SU-DHL-6 (cell line): ENCODE measurements at regions not wholly inside any gene's neighbourhood (a gene's known extent, or its start where the extent isn't known, plus 50 kb on each side); places are given as distances from the start of the nearest gene placed in this dataset.

ENCODE experiments used
- H2AFZ ChIP-seq: fragments of 200-600 bp; sonication (generic); 2 replicates; pipeline ENCODE4 v1.6.1; 2014; ENCODE audit warnings: low read depth, mild to moderate bottlenecking, moderate library complexity, mixed read lengths, antibody characterized with exemption, low read length; ENCODE audit not compliant: severe bottlenecking
- H3F3A ChIP-seq: fragments of 200-600 bp; shearing (Covaris generic); 2 replicates; pipeline ENCODE4 v1.6.0; 2016; ENCODE audit warnings: antibody characterized with exemption, mild to moderate bottlenecking; ENCODE audit not compliant: insufficient read depth
- H3K27ac ChIP-seq: fragments of 200-600 bp; sonication (generic); 2 replicates; pipeline ENCODE4 v1.5.1; 2016; ENCODE audit warnings: low read depth, mild to moderate bottlenecking, low read length, moderate library complexity, mixed read lengths
- H3K27me3 ChIP-seq: fragments of 200-600 bp; sonication (generic), shearing (Covaris generic); 2 replicates; pipeline ENCODE4 v1.6.0; 2014; ENCODE audit warnings: mild to moderate bottlenecking, low read length
- H3K36me3 ChIP-seq: fragments of 200-600 bp; sonication (generic); 2 replicates; pipeline ENCODE4 v1.6.1; 2014; ENCODE audit warnings: mild to moderate bottlenecking, low read length, mixed read lengths
- H3K4me2 ChIP-seq: fragments of 300-600, 200-600 bp; shearing (Covaris generic), sonication (generic); 2 replicates; pipeline ENCODE4 v1.6.0; 2014; ENCODE audit warnings: low read length, low read depth, mild to moderate bottlenecking; ENCODE audit not compliant: poor library complexity, severe bottlenecking
- H3K4me3 ChIP-seq: fragments of 200-600 bp; sonication (generic); 2 replicates; pipeline ENCODE4 v1.5.1; 2014; ENCODE audit warnings: antibody characterized with exemption, low read length, mild to moderate bottlenecking, mixed read lengths; ENCODE audit not compliant: insufficient read depth, poor library complexity, severe bottlenecking
- H3K79me2 ChIP-seq: fragments of 200-600 bp; sonication (generic); 2 replicates; pipeline ENCODE4 v1.6.1; 2014; ENCODE audit warnings: mild to moderate bottlenecking, low read length, moderate library complexity; ENCODE audit not compliant: insufficient read depth
- H3K9ac ChIP-seq: fragments of 200-600 bp; sonication (generic); 2 replicates; pipeline ENCODE4 v1.7.0; 2014; ENCODE audit warnings: mild to moderate bottlenecking, low read length
- H3K9me2 ChIP-seq: fragments of 200-600 bp; sonication (generic); replicated peaks from 2 replicates; pipeline ENCODE4 v1.6.1; 2014; ENCODE audit warnings: low read length; ENCODE audit not compliant: insufficient read depth
- H3K9me3 ChIP-seq: fragments of 200-600 bp; sonication (generic); 2 replicates; pipeline ENCODE4 v1.6.1; 2014; ENCODE audit warnings: low read length, mixed read lengths; ENCODE audit not compliant: insufficient read depth
- H4K20me1 ChIP-seq: fragments of 200-600 bp; sonication (generic); 2 replicates; pipeline ENCODE4 v1.6.1; 2014; ENCODE audit warnings: low read depth, mild to moderate bottlenecking, antibody characterized with exemption, low read length, moderate library complexity, mixed read lengths
- CTCF ChIP-seq: fragments of 200-600 bp; sonication (generic); IDR thresholded peaks from one replicate; pipeline ENCODE4 v1.5.1; 2017; ENCODE audit warnings: antibody characterized with exemption, mild to moderate bottlenecking, low read length, moderate library complexity; ENCODE audit not compliant: insufficient read depth, poor library complexity, severe bottlenecking
- EZH2phosphoT487 ChIP-seq: fragments of 200-600 bp; sonication (generic), shearing (Covaris generic); conservative IDR thresholded peaks from 2 replicates; pipeline ENCODE4 v1.6.1; 2018; ENCODE audit warnings: mild to moderate bottlenecking, antibody characterized with exemption, low read length, moderate library complexity, mixed read lengths

GRCh38 chr16:14371778-14372431 lies 258.2 kb downstream of the PARN start:
- Histone ChIP-seq H3K9me2 (no peaks in the 10 kb centered on the region), H3K9ac (no peak overlapping the region), H3F3A (no peaks in the 10 kb centered on the region), H3K36me3 (no peaks in the 10 kb centered on the region), H3K9me3 (no peaks in the 10 kb centered on the region), H3K27me3 (no peaks in the 10 kb centered on the region), H3K27ac (no peak overlapping the region), H3K4me3 (no peak overlapping the region), H3K4me2 (no peak overlapping the region), H4K20me1 (no peaks in the 10 kb centered on the region), H2AFZ (no peak overlapping the region), H3K79me2 (no peaks in the 10 kb centered on the region)
- TF ChIP-seq EZH2phosphoT487, result no peak
- no peak for TF ChIP-seq CTCF

- Histone ChIP-seq H3K27me3 (no peaks in the 10 kb centered on the region), H3K9ac (no peak overlapping the region), H3F3A (no peaks in the 10 kb centered on the region), H2AFZ (no peak overlapping the region), H3K4me3 (no peak overlapping the region), H4K20me1 (no peaks in the 10 kb centered on the region), H3K4me2 (no peak overlapping the region), H3K79me2 (no peaks in the 10 kb centered on the region), H3K9me2 (no peaks in the 10 kb centered on the region), H3K36me3 (no peaks in the 10 kb centered on the region), H3K9me3 (no peaks in the 10 kb centered on the region), H3K27ac (no peak overlapping the region)
- TF ChIP-seq CTCF (no peak), EZH2phosphoT487 (no peak)
Observed at GRCh38 chr16:14370736-14371234, 259.3 kb downstream of the PARN start.

GRCh38 chr16:14369734-14370598 lies 260.1 kb downstream of the PARN start:
- no peaks in the 10 kb centered on the region for H3K9me2 ChIP-seq
- no peaks in the 10 kb centered on the region for H3K27me3 ChIP-seq
- no peak overlapping the region for H3K4me2 ChIP-seq
- no peaks in the 10 kb centered on the region for H3F3A ChIP-seq
- H3K27ac ChIP-seq, result no peak overlapping the region
- no peaks in the 10 kb centered on the region for H3K36me3 ChIP-seq
- H3K9ac ChIP-seq, result no peak overlapping the region
- H3K4me3 ChIP-seq, result no peak overlapping the region
- no peaks in the 10 kb centered on the region for H3K79me2 ChIP-seq
- no peak for TF ChIP-seq EZH2phosphoT487
- no peak for TF ChIP-seq CTCF
- H3K9me3 ChIP-seq, result no peaks in the 10 kb centered on the region
- H2AFZ ChIP-seq, result no peak overlapping the region
- H4K20me1 ChIP-seq, result no peaks in the 10 kb centered on the region
